Pons (tissue), 1 donor: ENCODE measurements at regions not wholly inside any gene's neighbourhood (a gene's known extent, or its start where the extent isn't known, plus 50 kb on each side); places are given as distances from the start of the nearest gene placed in this dataset.

ENCODE experiments used
- DNase-seq: peaks from one replicate; pipeline ENCODE4 v3.0.0-alpha.2; 2016; ENCODE audit warnings: low spot score

GRCh38 chr11:127133061-127133460, 132.5 kb upstream of the KIRREL3 start:
- DNase-seq = no peak

- DNase-seq = no peak
Observed at GRCh38 chr11:127130321-127130720, 129.8 kb upstream of the KIRREL3 start.

- DNase-seq = no peak
Observed at GRCh38 chr11:127126986-127127385, 126.4 kb upstream of the KIRREL3 start.

GRCh38 chr11:127119356-127119755, 118.8 kb upstream of the KIRREL3 start:
- DNase-seq = no peak

- no peak for DNase-seq
Observed at GRCh38 chr11:127118811-127119210, 118.2 kb upstream of the KIRREL3 start.

DNA sequence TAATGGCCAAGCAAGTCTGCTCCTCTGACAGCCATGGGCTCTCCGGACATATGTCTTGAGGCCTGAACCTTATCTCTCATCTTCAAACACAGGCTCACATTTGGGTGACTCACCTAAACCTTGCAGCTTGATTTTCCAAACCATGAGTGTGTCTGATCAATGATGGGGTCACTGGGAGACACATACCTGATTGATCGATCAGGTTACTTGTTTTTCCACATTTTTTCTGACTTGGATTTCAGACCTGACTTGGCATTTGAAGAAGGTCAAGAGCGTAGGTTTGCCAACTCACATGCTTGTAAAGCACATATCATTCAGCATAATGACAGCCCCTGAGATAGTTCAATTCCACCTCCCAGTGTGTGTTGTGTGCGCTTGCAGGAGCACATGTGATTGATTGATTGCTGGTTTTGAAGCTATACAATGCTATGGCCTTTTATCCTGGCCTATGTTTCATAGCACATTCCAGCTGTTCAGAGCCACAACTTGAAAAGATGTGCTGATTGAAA, 116.7 kb upstream of the KIRREL3 start:
- DNase-seq = no peak

DNA sequence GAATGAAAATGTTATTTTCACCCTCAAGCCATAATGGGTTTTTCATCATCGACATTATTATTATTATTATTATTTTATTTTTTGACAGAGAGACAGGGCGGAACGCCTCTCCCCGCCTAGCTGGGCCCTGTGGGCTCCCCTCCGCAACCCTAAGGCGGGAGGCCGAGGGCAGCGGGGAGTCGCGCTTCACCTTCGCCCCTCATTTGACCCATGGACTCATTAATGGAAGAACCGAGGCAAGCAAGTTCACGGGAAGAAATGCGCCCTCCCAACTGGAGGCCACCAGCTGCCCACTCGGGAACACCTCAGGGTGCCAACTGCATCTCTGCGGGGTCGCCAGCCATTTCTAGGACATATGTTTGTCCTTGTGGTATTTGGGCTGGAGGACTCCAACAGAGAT, 115.3 kb upstream of the KIRREL3 start:
- DNase-seq = no peak

DNA sequence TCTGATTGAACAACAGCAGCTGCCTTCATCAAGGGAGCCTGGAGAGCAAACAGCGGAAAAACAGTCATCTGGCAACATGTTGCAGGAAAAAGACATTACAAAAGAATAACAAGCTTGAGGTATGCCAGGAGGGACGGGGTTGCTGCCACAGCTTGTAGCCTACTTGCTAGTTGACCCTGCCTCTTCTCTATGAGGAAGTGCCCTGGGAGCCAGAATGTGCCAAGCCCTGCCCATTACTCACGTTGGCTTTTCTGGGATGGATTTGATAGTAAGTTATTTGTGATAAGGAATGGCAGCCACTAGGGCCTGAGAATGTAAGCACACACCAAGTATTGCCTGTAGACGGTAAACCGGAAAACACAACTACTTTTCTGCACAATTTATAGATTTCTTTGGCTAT, 113.5 kb upstream of the KIRREL3 start:
- no peak for DNase-seq

GRCh38 chr11:127110542-127110941, 110.0 kb upstream of the KIRREL3 start:
- DNase-seq = peak; percentile 83

- DNase-seq = no peak
Observed at GRCh38 chr11:127109796-127110480, 109.4 kb upstream of the KIRREL3 start.

- DNase-seq = no peak
Observed at GRCh38 chr11:127108838-127109237, 108.3 kb upstream of the KIRREL3 start.

DNA sequence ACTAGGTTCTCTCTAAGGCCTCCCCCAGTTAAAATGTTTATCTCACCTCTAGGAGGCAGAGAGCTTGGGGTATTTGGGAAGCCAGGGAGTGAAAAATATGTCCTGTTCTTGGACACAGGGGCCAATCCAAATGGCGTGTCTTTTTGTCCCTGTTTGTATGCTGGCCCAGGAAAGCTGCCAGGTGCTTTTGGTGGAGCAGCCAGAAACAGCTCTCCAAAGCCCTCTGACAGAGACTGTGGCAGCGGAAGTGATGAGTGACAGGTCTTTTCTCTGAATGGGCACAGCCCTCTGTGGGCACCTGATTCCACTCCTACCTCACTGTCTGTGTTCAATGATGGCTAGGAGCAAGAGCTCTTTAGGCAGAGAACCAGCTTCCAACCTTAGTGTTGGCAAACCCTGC, 106.4 kb upstream of the KIRREL3 start:
- no peak for DNase-seq

DNA sequence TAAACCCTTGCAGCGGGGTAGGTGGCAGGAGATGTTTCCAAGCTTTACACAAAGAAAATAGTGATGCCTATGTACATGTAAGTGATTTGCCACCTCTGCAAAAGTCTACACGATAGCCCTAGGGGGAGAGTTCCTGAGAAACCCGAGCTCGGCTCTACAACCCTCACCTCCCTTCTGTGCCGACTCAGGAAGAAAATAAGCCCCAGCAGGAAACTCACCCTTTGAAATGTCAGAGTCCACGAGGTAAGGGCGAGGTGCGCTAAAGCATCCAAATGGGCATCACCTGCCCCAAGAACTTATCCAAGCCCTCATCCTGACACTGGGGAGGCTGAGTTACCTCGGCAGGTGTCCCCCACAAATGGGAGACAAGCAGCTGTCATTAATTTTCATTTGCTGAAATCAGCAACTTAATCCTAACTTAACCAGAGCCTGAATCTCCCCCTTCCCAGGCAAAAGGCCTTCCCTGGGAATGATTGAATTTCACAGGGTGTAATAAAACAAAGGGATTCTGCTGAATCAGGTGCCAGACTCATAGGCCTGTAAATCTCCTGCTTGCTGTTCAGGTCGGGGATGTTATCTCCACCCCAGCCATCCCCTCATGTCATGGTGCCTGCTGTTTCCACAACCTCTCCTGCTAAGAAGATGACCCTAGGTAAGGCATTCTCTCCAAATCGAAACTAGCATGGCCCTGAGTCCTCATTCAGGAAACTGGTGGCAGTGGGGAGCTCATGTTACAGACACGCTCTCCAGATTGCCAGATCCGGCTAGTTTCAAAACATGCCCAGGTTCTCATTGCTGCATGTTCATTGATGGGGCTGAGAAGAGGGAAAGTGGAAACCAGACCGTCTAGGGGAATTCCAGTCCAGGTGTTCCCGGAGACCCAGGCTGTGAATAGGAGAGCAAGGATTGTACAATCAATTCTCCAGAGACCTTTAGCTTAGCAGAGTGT, 105.3 kb upstream of the KIRREL3 start:
- DNase-seq = no peak

- no peak for DNase-seq
Observed at GRCh38 chr11:127103586-127104388, 103.2 kb upstream of the KIRREL3 start.

DNA sequence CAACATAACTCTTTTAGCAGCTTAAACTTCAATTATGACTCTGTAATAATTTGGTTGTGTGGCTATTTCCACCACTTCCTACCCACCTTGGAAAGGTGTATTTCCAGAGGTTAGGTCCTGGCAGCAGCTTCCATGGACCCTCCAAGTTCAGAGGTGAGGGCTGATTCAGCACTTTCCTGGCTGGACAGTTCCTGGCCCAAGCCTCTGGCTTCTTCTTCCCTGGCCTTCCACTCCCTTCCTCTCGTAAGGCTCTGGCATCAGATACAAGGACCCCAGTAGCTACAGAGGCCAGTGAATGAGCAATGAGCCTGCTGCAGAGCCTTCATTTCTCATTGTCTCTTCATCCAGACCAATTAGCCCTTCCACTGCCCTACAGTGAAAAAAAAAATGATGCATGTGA, 98.1 kb upstream of the KIRREL3 start:
- no peak for DNase-seq

- no peak for DNase-seq
Observed at GRCh38 chr11:127080735-127081134, 80.2 kb upstream of the KIRREL3 start.

GRCh38 chr11:127075758-127076157, 75.2 kb upstream of the KIRREL3 start:
- DNase-seq = no peak

GRCh38 chr11:127074151-127074761, 73.7 kb upstream of the KIRREL3 start:
- peak; percentile 66 for DNase-seq

DNA sequence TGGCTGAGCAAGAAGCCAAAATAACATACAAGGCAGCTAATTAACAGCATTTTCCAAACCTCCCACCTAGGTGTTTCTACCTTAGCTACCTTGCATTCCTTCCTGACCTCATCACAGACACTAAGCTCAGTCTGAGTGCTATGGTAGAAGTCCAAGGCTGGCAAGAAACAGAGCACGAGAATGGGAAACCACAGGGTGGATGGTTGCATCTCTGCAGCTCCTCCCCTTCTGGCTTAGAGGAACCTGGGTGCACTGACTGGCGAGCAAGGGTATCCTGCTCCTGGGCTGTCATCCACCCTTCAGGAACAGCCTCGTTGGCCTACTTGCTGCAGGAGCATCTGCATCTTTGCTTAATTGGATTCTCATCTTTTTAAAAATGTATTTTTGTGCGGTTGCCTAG, 73.1 kb upstream of the KIRREL3 start:
- DNase-seq = peak; percentile 49

GRCh38 chr11:127071606-127072005, 71.0 kb upstream of the KIRREL3 start:
- no peak for DNase-seq

GRCh38 chr11:127070808-127071207, 70.2 kb upstream of the KIRREL3 start:
- no peak for DNase-seq
